ENCODE measurements at regions not wholly inside any gene's neighbourhood (a gene's known extent, or its start where the extent isn't known, plus 50 kb on each side); places are given as distances from the start of the nearest gene placed in this dataset.
A peak's percentile ranks its signal among the peaks of the same experiment; 100 is the strongest.

- TF ChIP-seq STAT1 (IDR thresholded peaks at IDR 0.05; ENCODE audit: unreplicated experiment): no peak
- TF ChIP-seq ZNF114 (CRISPR knock-in tag; IDR thresholded peaks at IDR 0.05): no peak
- no peak for TF ChIP-seq ZNF462 (CRISPR knock-in tag; IDR thresholded peaks at IDR 0.05)
- no peak for TF ChIP-seq CTCF (conservative IDR thresholded peaks at IDR 0.05; ENCODE audit: low read depth in 2 of 2)
- no peak for TF ChIP-seq CREB1 (CRISPR knock-in tag; IDR thresholded peaks at IDR 0.05; ENCODE audit: low read depth)
- DNase-seq (ENCODE audit: low spot score) (no peak), ATAC-seq (no peak)
- Histone ChIP-seq H3K4me3 (no peak overlapping the region), H3K79me2 (replicated peaks; ENCODE audit: insufficient read depth) (no peaks in the 10 kb centered on the region), H3K27me3 (ENCODE audit: insufficient read depth) (no peaks in the 10 kb centered on the region), H3K4me2 (no peak overlapping the region), H3K4me1 (ENCODE audit: insufficient read depth) (no peaks in the 10 kb centered on the region), H3K27ac (ENCODE audit: low read depth) (no peak overlapping the region), H3K36me3 (ENCODE audit: insufficient read depth) (no peaks in the 10 kb centered on the region), H3F3A (replicated peaks; ENCODE audit: low read depth) (no peaks in the 10 kb centered on the region), H4K20me1 (replicated peaks; ENCODE audit: insufficient read depth) (no peaks in the 10 kb centered on the region), H3K9me2 (ENCODE audit: insufficient read depth) (no peaks in the 10 kb centered on the region), H2AFZ (0 out of 2 replicates have a peak overlapping the region, but pooled peaks have one; percentile 56)
- H3K9me3 Mint-ChIP-seq: 0 out of 3 replicates have a peak, but pooled peaks cover under 1% of the 10 kb centered on the region
- H3K27me3 Mint-ChIP-seq (ENCODE audit: insufficient read depth, low read depth, poor library complexity): peaks cover 3% of the 10 kb centered on the region
- H3K4me3 Mint-ChIP-seq: no peak overlapping the region
- no peak overlapping the region for H3K27ac Mint-ChIP-seq
- no peaks in the 10 kb centered on the region for H3K4me1 Mint-ChIP-seq
- peaks cover 3% of the 10 kb centered on the region; the same call in 1 of the 3 replicates for H3K36me3 Mint-ChIP-seq (ENCODE audit: low read depth)
These were observed 65.3 kb upstream of the FSTL1 start for GRCh38 chr3:120516136-120516535.
